ENCODE measurements at regions not wholly inside any gene's neighbourhood (a gene's known extent, or its start where the extent isn't known, plus 50 kb on each side); places are given as distances from the start of the nearest gene placed in this dataset.

DNA sequence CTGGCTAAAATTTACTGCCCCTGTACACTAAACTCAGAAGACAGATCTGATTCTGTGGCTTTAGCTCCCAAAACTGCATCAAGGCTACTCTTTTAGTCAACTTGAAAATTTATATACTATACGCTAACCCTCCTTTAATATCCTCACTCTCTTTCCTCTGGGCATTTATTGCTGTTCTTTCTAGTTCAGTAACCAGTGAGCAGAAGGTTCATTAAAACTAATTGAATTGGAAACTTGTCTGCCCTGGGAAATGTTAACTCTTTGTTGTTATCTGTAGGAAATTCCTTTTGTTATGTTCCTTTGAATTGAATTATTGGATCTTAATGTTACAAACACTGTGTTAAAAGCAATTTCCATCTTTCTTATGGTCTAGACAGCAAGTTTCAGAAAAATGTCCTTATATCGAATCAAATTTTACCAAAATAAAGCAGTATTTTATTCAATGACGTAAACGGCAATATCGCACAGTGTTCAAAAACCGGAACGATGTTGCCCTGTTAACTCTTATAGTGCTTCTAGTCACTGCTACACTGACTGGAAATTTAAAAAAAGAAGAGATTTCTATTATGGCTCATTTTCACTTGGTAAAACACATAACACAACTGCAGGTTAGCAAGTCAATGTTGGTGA is 168.3 kb downstream of the NR4A2 start:
- no peak overlapping the region for H3K27ac Mint-ChIP-seq
- no peaks in the 10 kb centered on the region for H3K9me3 Mint-ChIP-seq
- TF ChIP-seq, protein P1, sequence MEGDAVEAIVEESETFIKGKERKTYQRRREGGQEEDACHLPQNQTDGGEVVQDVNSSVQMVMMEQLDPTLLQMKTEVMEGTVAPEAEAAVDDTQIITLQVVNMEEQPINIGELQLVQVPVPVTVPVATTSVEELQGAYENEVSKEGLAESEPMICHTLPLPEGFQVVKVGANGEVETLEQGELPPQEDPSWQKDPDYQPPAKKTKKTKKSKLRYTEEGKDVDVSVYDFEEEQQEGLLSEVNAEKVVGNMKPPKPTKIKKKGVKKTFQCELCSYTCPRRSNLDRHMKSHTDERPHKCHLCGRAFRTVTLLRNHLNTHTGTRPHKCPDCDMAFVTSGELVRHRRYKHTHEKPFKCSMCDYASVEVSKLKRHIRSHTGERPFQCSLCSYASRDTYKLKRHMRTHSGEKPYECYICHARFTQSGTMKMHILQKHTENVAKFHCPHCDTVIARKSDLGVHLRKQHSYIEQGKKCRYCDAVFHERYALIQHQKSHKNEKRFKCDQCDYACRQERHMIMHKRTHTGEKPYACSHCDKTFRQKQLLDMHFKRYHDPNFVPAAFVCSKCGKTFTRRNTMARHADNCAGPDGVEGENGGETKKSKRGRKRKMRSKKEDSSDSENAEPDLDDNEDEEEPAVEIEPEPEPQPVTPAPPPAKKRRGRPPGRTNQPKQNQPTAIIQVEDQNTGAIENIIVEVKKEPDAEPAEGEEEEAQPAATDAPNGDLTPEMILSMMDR (IDR thresholded peaks at IDR 0.05; ENCODE audit: unreplicated experiment in 3 of 3), result no peak
- H3K4me3 Mint-ChIP-seq, result peak overlapping the region in 1 of 3 experiments; percentile 18
- no peaks in the 10 kb centered on the region for H3K4me1 Mint-ChIP-seq
- no peaks in the 10 kb centered on the region for H3K27me3 Mint-ChIP-seq (ENCODE audit: low read depth)
- H3K36me3 Mint-ChIP-seq (ENCODE audit: low read depth), result no peaks in the 10 kb centered on the region

GRCh38 chr2:156158808-156159207 is 173.7 kb downstream of the NR4A2 start:
- H3K4me3 Mint-ChIP-seq, result no peak overlapping the region
- no peak overlapping the region for H3K27ac Mint-ChIP-seq
- TF ChIP-seq, protein P1 (IDR thresholded peaks at IDR 0.05; ENCODE audit: unreplicated experiment in 3 of 3), result no peak
- no peaks in the 10 kb centered on the region for H3K36me3 Mint-ChIP-seq (ENCODE audit: low read depth)
- H3K27me3 Mint-ChIP-seq (ENCODE audit: low read depth), result no peaks in the 10 kb centered on the region
- no peaks in the 10 kb centered on the region for H3K9me3 Mint-ChIP-seq
- no peaks in the 10 kb centered on the region for H3K4me1 Mint-ChIP-seq

DNA sequence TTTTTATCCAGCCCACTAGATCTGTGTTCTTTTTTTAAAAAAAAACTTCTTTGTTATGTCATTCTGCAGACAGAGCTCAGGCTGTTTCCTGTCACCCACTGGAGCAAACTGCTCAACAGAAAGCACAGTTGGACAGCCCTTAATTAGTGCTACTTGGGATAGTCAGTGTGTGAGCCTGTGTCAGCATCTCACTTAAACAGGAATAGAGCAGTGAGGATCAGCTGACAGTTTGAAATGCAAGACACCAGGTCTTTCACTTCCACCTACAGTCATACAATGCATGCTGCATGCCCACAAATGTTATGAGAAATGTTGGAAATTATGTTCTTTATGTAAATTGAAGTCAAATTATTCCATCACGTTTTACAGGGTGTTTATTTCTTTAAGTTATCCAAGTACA is 174.9 kb downstream of the NR4A2 start:
- Mint-ChIP-seq H3K4me3 (no peak overlapping the region), H3K4me1 (no peaks in the 10 kb centered on the region), H3K9me3 (no peaks in the 10 kb centered on the region), H3K27me3 (ENCODE audit: low read depth) (no peaks in the 10 kb centered on the region), H3K27ac (no peak overlapping the region), H3K36me3 (ENCODE audit: low read depth) (no peaks in the 10 kb centered on the region)
- TF ChIP-seq, protein P1 (IDR thresholded peaks at IDR 0.05; ENCODE audit: unreplicated experiment in 3 of 3), result no peak

DNA sequence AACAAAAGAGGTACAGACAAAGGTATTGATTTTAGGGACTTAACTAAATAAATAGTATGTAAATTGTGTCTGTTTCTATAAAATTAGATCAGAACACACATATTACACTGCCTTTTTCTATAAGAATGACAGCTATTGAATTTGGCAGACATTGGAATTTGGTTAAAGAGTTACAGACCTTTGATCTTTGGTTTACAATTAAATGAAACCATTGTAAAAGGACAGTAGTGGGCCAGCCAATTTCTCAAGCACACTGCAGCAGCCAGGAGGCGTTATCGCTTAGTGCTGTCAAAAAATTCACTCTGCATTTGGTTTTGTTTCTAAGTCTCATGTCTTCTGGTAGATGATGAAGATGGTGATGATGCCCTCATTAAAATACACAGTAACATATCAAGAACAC is 175.9 kb downstream of the NR4A2 start:
- no peaks in the 10 kb centered on the region for H3K9me3 Mint-ChIP-seq

GRCh38 chr2:156155319-156155718 is 177.2 kb downstream of the NR4A2 start:
- Mint-ChIP-seq H3K36me3 (ENCODE audit: low read depth) (no peaks in the 10 kb centered on the region), H3K4me3 (no peak overlapping the region), H3K27me3 (ENCODE audit: low read depth) (no peaks in the 10 kb centered on the region), H3K4me1 (no peaks in the 10 kb centered on the region), H3K9me3 (no peaks in the 10 kb centered on the region), H3K27ac (no peak overlapping the region)
- TF ChIP-seq, protein P1 (IDR thresholded peaks at IDR 0.05; ENCODE audit: unreplicated experiment in 3 of 3), result no peak

More for the DNA sequence above, 175.9 kb downstream of the NR4A2 start:
- Mint-ChIP-seq H3K4me3 (no peak overlapping the region), H3K4me1 (no peaks in the 10 kb centered on the region), H3K36me3 (ENCODE audit: low read depth) (no peaks in the 10 kb centered on the region), H3K27me3 (ENCODE audit: low read depth) (no peaks in the 10 kb centered on the region), H3K27ac (no peak overlapping the region)
- TF ChIP-seq, protein P1 (IDR thresholded peaks at IDR 0.05; ENCODE audit: unreplicated experiment in 3 of 3), result peak in 1 of 3 experiments; percentile 12

DNA sequence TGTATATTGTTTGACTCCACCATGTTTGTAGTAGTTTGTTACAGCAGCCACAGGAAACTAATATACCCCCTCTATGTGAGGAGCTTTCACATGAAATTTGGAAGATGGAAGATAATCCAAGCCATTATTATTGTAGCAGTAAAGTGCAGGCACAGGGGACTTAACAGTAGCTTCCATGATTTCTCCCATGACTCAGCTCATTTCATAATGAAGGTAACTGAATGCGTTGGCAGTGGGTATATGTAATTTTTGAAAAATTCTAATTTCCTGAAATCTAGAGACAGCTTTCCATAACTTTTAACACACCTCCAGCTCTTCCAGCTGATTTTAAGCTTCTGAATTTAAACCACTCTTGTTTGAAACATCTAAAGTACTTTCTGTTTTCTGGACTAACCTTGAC is 181.2 kb downstream of the NR4A2 start:
- Mint-ChIP-seq H3K4me3 (no peak overlapping the region), H3K27ac (no peak overlapping the region), H3K4me1 (peaks cover 7% of the 10 kb centered on the region), H3K9me3 (no peaks in the 10 kb centered on the region), H3K27me3 (ENCODE audit: low read depth) (no peaks in the 10 kb centered on the region), H3K36me3 (ENCODE audit: low read depth) (no peaks in the 10 kb centered on the region)
- TF ChIP-seq, protein P1 (IDR thresholded peaks at IDR 0.05; ENCODE audit: unreplicated experiment in 3 of 3), result no peak
